ENCODE measurements at regions not wholly inside any gene's neighbourhood (a gene's known extent, or its start where the extent isn't known, plus 50 kb on each side); places are given as distances from the start of the nearest gene placed in this dataset.

DNA sequence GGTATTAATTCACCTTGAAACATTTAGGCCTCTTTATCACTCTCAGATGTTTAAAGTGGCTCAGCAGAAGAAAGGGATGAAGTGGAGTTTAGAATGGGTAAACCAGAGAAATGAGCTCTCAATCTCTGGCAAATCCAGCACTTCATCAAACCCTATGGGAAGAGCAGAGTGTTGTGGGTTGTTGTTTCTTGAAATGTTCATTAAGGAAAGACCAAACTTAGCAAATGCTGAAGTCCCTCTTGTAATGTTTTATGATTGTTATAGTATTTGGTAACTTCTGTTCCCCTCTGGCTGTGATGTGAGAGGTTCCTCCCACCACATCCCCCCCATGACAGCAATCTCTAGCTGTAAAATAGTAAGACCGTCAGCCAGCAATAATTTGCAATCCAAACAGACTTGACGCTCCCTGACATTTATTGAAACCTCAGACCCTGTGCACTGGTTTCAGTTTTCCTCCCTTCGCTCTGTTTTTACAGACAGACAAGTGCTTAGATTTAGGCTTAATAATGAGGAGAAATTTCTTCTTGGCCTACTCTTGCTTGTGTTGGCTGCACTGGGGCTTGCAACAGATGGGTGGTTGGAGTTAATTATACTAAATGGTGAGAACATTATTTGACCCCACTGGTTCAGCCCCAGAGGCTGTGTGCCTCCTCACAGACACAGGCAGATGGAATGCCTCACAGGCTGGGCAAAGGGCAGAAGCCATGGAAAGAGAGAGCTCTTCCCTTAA lies 609.4 kb upstream of the SOX9 start:
- TF ChIP-seq, protein P1, sequence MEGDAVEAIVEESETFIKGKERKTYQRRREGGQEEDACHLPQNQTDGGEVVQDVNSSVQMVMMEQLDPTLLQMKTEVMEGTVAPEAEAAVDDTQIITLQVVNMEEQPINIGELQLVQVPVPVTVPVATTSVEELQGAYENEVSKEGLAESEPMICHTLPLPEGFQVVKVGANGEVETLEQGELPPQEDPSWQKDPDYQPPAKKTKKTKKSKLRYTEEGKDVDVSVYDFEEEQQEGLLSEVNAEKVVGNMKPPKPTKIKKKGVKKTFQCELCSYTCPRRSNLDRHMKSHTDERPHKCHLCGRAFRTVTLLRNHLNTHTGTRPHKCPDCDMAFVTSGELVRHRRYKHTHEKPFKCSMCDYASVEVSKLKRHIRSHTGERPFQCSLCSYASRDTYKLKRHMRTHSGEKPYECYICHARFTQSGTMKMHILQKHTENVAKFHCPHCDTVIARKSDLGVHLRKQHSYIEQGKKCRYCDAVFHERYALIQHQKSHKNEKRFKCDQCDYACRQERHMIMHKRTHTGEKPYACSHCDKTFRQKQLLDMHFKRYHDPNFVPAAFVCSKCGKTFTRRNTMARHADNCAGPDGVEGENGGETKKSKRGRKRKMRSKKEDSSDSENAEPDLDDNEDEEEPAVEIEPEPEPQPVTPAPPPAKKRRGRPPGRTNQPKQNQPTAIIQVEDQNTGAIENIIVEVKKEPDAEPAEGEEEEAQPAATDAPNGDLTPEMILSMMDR (conservative IDR thresholded peaks at IDR 0.05; ENCODE audit: low read depth, low read length), result no peak
- TF ChIP-seq EZH2 (IDR thresholded peaks at IDR 0.05; ENCODE audit: borderline replicate concordance, low read depth, low read length, poor library complexity, severe bottlenecking), result no peak
